ENCODE measurements at regions not wholly inside any gene's neighbourhood (a gene's known extent, or its start where the extent isn't known, plus 50 kb on each side); places are given as distances from the start of the nearest gene placed in this dataset.

- Mint-ChIP-seq H3K27me3 (ENCODE audit: insufficient read depth) (no peaks in the 10 kb centered on the region), H3K9me3 (no peaks in the 10 kb centered on the region), H3K4me1 (ENCODE audit: low read depth) (peaks cover 83% of the 10 kb centered on the region), H3K27ac (peak overlapping the region; percentile 85), H3K36me3 (ENCODE audit: low read depth) (peaks cover 20% of the 10 kb centered on the region), H3K4me3 (peak overlapping the region; percentile 78)
- DNase-seq = peak; percentile 61
- TF ChIP-seq CTCF (IDR thresholded peaks at IDR 0.05) = no peak; the same call in 1 of the 2 replicates
Measured at GRCh38 chr3:159865041-159865579, 123.5 kb upstream of the IL12A start.

GRCh38 chr3:159866201-159866746 is 122.4 kb upstream of the IL12A start:
- H3K9me3 Mint-ChIP-seq = no peaks in the 10 kb centered on the region
- peak overlapping the region; percentile 8; the same call in 1 of the 2 replicates for H3K4me3 Mint-ChIP-seq
- DNase-seq = no peak
- H3K27me3 Mint-ChIP-seq (ENCODE audit: insufficient read depth) = no peaks in the 10 kb centered on the region
- no peak for TF ChIP-seq CTCF (IDR thresholded peaks at IDR 0.05)
- H3K27ac Mint-ChIP-seq = peak overlapping the region; percentile 85
- peaks cover 20% of the 10 kb centered on the region for H3K36me3 Mint-ChIP-seq (ENCODE audit: low read depth)
- H3K4me1 Mint-ChIP-seq (ENCODE audit: low read depth) = peaks cover 79% of the 10 kb centered on the region

GRCh38 chr3:159867372-159867771 is 121.3 kb upstream of the IL12A start:
- Mint-ChIP-seq H3K27ac (peak overlapping the region; percentile 38), H3K27me3 (ENCODE audit: insufficient read depth) (no peaks in the 10 kb centered on the region), H3K4me1 (ENCODE audit: low read depth) (peaks cover 79% of the 10 kb centered on the region), H3K4me3 (peak overlapping the region; percentile 2; the same call in 1 of the 2 replicates), H3K9me3 (no peaks in the 10 kb centered on the region), H3K36me3 (ENCODE audit: low read depth) (peaks cover 20% of the 10 kb centered on the region)
- no peak for TF ChIP-seq CTCF (IDR thresholded peaks at IDR 0.05)
- DNase-seq = no peak

GRCh38 chr3:159870723-159871122 is 117.9 kb upstream of the IL12A start:
- 0 out of 2 replicates have a peak overlapping the region, but pooled peaks have one; percentile 5 for H3K27ac Mint-ChIP-seq
- H3K4me1 Mint-ChIP-seq (ENCODE audit: low read depth) = peaks cover 79% of the 10 kb centered on the region
- H3K36me3 Mint-ChIP-seq (ENCODE audit: low read depth) = peaks cover 32% of the 10 kb centered on the region
- no peak overlapping the region for H3K4me3 Mint-ChIP-seq
- H3K27me3 Mint-ChIP-seq (ENCODE audit: insufficient read depth) = no peaks in the 10 kb centered on the region
- H3K9me3 Mint-ChIP-seq = no peaks in the 10 kb centered on the region
- TF ChIP-seq CTCF (IDR thresholded peaks at IDR 0.05) = no peak
- no peak for DNase-seq

GRCh38 chr3:159872374-159873109 is 116.1 kb upstream of the IL12A start:
- H3K27me3 Mint-ChIP-seq (ENCODE audit: insufficient read depth) = no peaks in the 10 kb centered on the region
- H3K36me3 Mint-ChIP-seq (ENCODE audit: low read depth) = peaks cover 33% of the 10 kb centered on the region
- H3K4me1 Mint-ChIP-seq (ENCODE audit: low read depth) = peaks cover 63% of the 10 kb centered on the region
- peak; percentile 91 for DNase-seq
- peak overlapping the region; percentile 86 for H3K27ac Mint-ChIP-seq
- H3K4me3 Mint-ChIP-seq = peak overlapping the region; percentile 39
- H3K9me3 Mint-ChIP-seq = no peaks in the 10 kb centered on the region
- peak; percentile 74 for TF ChIP-seq CTCF (IDR thresholded peaks at IDR 0.05)

Measured in HFFc6 (cell line).